Germinal center (tissue), 1 donor: ENCODE measurements at regions not wholly inside any gene's neighbourhood (a gene's known extent, or its start where the extent isn't known, plus 50 kb on each side); places are given as distances from the start of the nearest gene placed in this dataset.

Experiments used
- DNase-seq: peaks from one replicate; pipeline ENCODE4 v3.0.0; 2012; ENCODE audit warnings: mixed read lengths, low spot score

- no peak for DNase-seq
Measured at GRCh38 chr13:72453161-72453560, 274.3 kb downstream of the MZT1 start.

- no peak for DNase-seq
Measured at GRCh38 chr13:72448082-72448481, 279.3 kb downstream of the MZT1 start.

- DNase-seq = no peak
Measured at GRCh38 chr13:72444999-72445398, 282.4 kb downstream of the MZT1 start.

- no peak for DNase-seq
Measured at GRCh38 chr13:72437458-72437857, 290.0 kb downstream of the MZT1 start.

GRCh38 chr13:72435251-72435650 lies 292.2 kb downstream of the MZT1 start:
- DNase-seq = no peak

GRCh38 chr13:72431981-72432682 lies 295.3 kb downstream of the MZT1 start:
- DNase-seq = no peak

- no peak for DNase-seq
Measured at GRCh38 chr13:72430923-72431322, 296.5 kb downstream of the MZT1 start.

GRCh38 chr13:72427757-72428528 lies 299.5 kb downstream of the MZT1 start:
- no peak for DNase-seq

GRCh38 chr13:72424059-72424458 lies 303.4 kb downstream of the MZT1 start:
- no peak for DNase-seq

- DNase-seq = no peak
Measured at GRCh38 chr13:72415817-72416216, 311.6 kb downstream of the MZT1 start.

- DNase-seq = no peak
Measured at GRCh38 chr13:72412481-72412880, 314.9 kb downstream of the MZT1 start.

GRCh38 chr13:72405441-72405840 lies 322.0 kb downstream of the MZT1 start:
- no peak for DNase-seq

GRCh38 chr13:72403396-72404010 lies 323.9 kb downstream of the MZT1 start:
- DNase-seq = no peak

GRCh38 chr13:72400856-72401255 lies 326.6 kb downstream of the MZT1 start:
- DNase-seq = no peak

- DNase-seq = no peak
Measured at GRCh38 chr13:72399351-72399750, 328.1 kb downstream of the MZT1 start.

- no peak for DNase-seq
Measured at GRCh38 chr13:72397265-72397664, 330.2 kb downstream of the MZT1 start.

- DNase-seq = no peak
Measured at GRCh38 chr13:72390909-72391308, 336.5 kb downstream of the MZT1 start.

GRCh38 chr13:72386138-72386684 lies 341.2 kb downstream of the MZT1 start:
- DNase-seq = no peak

- DNase-seq = no peak
Measured at GRCh38 chr13:72384879-72385278, 342.6 kb downstream of the MZT1 start.

- DNase-seq = no peak
Measured at GRCh38 chr13:72384186-72384823, 343.1 kb downstream of the MZT1 start.

GRCh38 chr13:72383646-72384045 lies 343.8 kb downstream of the MZT1 start:
- no peak for DNase-seq

GRCh38 chr13:72379581-72379980 lies 347.8 kb downstream of the MZT1 start:
- DNase-seq = no peak
